C4-2B (cell line): ENCODE measurements at regions not wholly inside any gene's neighbourhood (a gene's known extent, or its start where the extent isn't known, plus 50 kb on each side); places are given as distances from the start of the nearest gene placed in this dataset.

Source experiments
- H3K27ac ChIP-seq: fragments of 450-650 bp; 2 replicates; pipeline ENCODE4 v1.5.1; 2017
- ZFX ChIP-seq: fragments of 450-650 bp; IDR thresholded peaks from 2 replicates; pipeline ENCODE4 v1.6.1; 2017
- TF ChIP-seq, protein P1 (sequence below): fragments of 450-650 bp; conservative IDR thresholded peaks from 2 replicates; pipeline ENCODE4 v1.5.1; 2017; ENCODE audit warnings: mild to moderate bottlenecking

DNA sequence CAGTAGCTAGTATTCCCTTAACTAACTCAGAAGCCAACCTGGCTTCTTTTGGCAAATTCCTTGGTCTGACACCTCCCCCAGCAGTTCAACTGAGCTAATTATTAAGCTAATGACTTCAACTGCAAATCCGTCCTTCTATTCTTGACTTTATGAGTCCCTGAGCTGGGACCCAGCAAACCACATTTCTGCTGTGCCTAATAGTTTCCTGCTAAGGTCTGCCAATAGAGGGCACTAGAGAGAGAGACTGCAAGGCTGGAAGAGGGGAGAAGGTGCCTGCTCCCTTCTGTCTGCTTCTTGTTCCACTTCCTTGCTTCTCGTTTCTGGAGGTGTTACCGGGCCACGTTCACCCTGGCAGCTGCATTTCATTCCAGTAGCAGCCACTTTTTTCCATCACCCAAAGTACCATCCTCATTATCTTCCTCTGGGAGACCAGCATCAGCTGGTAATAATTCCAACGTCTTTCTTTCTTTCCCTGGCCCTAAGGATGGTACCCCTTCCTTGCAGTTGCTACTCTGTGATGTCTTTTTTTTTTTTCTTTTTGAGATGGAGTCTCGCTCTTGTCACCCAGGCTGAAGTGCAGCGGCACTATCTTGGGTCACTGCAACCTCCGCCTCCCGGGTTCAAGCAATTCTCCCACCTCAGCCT, 352.0 kb downstream of the TNS1 start:
- no peak overlapping the region for H3K27ac ChIP-seq
- TF ChIP-seq, protein P1, sequence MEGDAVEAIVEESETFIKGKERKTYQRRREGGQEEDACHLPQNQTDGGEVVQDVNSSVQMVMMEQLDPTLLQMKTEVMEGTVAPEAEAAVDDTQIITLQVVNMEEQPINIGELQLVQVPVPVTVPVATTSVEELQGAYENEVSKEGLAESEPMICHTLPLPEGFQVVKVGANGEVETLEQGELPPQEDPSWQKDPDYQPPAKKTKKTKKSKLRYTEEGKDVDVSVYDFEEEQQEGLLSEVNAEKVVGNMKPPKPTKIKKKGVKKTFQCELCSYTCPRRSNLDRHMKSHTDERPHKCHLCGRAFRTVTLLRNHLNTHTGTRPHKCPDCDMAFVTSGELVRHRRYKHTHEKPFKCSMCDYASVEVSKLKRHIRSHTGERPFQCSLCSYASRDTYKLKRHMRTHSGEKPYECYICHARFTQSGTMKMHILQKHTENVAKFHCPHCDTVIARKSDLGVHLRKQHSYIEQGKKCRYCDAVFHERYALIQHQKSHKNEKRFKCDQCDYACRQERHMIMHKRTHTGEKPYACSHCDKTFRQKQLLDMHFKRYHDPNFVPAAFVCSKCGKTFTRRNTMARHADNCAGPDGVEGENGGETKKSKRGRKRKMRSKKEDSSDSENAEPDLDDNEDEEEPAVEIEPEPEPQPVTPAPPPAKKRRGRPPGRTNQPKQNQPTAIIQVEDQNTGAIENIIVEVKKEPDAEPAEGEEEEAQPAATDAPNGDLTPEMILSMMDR: peak; percentile 85
- TF ChIP-seq ZFX: no peak

DNA sequence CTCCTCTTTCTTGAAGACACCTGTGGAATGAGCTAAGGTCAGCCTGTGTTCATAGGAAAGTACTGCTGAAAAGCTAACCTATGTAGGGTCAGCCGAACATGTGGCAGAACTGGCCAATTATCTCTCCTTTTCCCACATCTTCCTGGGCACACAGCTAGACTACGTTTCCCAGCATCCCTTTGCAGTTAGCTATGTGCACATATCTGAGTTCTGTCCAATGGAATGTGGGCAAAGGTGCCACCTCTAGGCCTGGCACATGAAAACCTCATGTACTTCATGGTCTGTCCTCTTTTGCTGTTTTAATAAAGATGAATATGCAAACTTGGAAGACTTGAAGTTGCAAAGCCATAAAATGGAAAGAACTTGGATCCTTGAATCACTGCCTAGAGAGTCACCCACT, 352.6 kb downstream of the TNS1 start:
- TF ChIP-seq, protein P1: no peak
- TF ChIP-seq ZFX: no peak

DNA sequence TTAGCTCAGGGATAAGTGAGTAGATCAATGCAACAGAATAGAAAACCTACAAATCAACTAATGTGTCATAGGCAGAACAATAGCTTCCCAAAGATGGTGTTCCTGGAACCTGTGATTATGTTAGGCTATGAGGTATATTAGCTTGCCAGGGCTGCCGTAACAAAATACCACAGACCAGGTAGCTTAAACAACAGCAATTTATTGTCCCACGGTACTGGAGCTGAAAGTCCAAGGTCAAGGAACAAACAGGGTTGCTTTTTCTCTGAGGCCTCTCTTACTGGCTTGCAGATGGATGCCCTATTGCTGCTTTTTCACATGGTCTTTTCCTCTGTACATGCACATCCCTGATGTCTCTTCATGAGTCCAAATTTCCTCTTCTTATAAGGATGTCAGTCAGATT, 354.9 kb downstream of the TNS1 start:
- TF ChIP-seq ZFX: no peak
- TF ChIP-seq, protein P1: no peak

More for the DNA sequence above, 352.6 kb downstream of the TNS1 start:
- no peak overlapping the region for H3K27ac ChIP-seq

DNA sequence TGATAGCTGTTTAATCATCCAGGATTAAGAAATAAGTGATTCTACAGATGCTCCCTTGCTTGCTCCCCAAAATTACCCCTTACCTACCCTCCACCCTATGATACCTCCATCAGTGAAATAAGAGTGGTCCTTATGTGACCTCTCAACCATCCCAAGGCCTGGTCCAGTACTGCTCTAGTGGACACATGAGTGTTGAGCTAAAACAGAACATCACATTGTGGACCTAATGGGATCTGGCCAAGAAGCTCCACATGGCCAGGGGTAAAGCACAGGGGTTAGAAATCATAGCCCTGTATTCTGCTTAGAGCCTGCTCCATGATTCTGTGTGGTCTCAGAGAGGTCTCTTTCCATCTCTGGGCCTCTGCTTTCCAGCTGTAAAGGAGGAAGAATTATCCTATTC, 355.6 kb downstream of the TNS1 start:
- no peak for TF ChIP-seq ZFX
- H3K27ac ChIP-seq: no peak overlapping the region

More for the DNA sequence above, 354.9 kb downstream of the TNS1 start:
- H3K27ac ChIP-seq: no peak overlapping the region

DNA sequence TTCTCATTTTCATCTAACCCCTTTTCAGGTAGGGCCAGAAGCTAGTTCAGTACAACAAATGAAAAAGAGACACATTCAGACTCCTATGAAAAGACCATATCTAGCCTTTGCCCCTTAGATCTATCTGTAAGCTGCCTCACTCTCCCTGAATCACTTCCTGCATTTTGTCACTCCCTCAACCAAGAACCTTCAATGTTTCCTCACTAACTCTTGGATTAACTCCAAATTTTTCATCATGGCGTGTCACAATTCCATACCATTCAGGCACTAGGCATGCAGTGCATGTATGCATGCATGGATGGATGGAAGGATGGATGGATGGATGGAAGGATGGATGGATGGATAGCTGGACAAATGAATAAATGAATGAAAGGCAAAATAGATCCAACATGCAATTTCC, 356.9 kb downstream of the TNS1 start:
- no peak overlapping the region for H3K27ac ChIP-seq
- TF ChIP-seq, protein P1: no peak
- TF ChIP-seq ZFX: no peak

DNA sequence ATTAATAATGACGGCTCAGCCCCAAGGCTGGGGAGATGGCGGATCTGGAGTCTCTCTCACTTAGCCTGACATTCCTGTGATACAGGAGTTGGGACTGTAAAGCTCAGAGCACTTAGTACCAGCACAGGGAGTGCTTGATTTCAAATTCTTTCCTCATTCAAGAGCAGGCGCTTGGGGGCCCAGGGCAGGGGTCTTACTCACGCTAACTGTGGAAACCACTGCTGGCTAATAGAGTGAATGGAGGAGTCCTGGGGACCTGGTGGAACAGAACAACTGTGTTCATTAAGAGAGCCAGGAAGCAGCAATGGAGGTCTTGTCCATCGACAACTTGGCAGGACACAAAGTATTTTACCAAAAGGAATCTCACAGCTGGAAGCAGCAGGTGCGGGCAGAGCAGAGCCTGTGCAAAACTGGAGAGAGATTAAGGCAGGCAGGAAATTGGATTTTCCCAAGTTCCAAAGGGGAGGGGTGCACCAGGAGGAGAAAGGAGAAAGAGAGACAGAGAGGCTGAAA, 358.9 kb downstream of the TNS1 start:
- H3K27ac ChIP-seq: no peak overlapping the region
- TF ChIP-seq, protein P1: no peak
- no peak for TF ChIP-seq ZFX

DNA sequence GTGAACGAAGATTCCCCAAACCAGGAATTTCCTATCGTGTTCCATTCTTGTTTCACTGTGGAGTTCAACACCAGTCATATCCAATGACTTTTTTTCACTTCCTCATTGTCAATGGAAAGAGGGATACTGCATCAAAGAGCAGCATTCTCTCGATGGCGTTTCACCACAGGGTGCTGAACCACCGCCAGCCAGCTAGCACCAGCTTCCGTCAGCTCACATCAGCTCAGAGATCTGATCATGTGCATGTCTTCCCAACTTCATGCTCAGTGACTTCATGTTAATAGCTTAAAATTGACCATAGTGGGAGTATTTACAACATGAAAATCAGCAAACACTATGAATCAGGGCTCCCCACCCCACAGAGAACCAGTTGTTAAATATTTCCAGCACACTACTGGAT, 359.9 kb downstream of the TNS1 start:
- TF ChIP-seq, protein P1: no peak
- no peak for TF ChIP-seq ZFX
- no peak overlapping the region for H3K27ac ChIP-seq

DNA sequence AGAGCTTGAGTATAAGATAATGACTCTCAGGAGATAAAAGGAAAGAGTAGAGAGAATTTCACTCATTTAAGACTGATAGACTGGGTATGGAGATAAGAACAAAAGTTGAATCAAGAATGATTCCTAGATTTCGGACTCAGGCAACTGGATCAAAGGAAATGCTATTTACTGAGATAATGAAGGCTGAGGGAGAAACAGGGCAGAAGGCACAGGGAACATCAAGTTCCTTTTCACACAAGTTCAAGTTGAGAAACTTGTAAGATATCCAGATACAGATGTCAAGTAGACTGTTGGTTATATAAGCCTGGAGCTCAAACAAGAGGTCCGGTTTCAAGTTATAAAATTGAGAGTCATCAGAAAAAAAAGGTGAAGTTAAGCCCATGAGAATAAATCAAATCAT, 360.8 kb downstream of the TNS1 start:
- TF ChIP-seq, protein P1: no peak
- no peak for TF ChIP-seq ZFX
- H3K27ac ChIP-seq: no peak overlapping the region
